GM21515 (cell line): ENCODE measurements at regions not wholly inside any gene's neighbourhood (a gene's known extent, or its start where the extent isn't known, plus 50 kb on each side); places are given as distances from the start of the nearest gene placed in this dataset.
"Not testable (repeated sequence)": the region's sequence is repeated elsewhere in the genome, so short reads cannot be mapped to it uniquely, and the experiment has no call there.

Experiments
- ATAC-seq: cut with Tn5 transposase; IDR thresholded peaks from one replicate; pipeline ENCODE4 v1.9.1; 2021; ENCODE audit not compliant: unreplicated experiment

DNA sequence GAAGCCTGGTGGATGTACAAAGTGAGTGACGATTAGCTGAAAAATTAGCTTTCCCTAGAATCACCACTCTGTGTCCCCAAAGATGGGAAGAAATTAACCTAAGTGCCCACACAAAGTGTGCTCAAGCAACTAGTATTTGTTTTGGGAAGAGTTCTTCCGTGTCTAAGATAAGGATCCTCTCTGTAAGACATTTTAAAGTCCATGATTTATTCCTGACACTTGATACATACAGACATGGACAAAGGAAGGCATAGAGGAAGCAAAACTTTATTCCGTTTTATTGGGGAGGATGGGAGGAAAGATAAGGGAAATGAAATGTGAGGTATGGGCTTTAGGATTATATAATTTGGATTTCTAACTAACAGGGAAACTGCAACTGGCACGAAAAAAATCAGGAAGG lies 1772.6 kb downstream of the EFNA5 start:
- ATAC-seq, result no peak

DNA sequence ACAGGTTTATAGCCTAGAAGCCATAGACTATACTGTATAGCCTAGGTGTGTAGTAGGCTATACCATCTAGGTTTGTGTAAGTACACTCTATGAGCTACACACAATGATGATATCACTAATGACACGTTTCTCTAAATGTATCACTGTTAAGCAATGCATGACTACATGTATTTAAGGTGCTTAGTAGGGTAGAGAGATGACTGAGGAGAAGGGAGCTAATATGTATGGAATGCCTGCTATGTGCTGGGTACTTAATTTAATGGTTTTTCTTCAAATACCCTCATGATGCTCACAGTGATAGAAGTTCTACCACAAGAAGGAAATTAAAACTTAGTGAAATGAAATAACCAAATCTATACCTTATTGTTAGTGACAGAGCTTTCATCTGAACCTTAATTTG lies 1785.5 kb downstream of the EFNA5 start:
- ATAC-seq, result no peak

DNA sequence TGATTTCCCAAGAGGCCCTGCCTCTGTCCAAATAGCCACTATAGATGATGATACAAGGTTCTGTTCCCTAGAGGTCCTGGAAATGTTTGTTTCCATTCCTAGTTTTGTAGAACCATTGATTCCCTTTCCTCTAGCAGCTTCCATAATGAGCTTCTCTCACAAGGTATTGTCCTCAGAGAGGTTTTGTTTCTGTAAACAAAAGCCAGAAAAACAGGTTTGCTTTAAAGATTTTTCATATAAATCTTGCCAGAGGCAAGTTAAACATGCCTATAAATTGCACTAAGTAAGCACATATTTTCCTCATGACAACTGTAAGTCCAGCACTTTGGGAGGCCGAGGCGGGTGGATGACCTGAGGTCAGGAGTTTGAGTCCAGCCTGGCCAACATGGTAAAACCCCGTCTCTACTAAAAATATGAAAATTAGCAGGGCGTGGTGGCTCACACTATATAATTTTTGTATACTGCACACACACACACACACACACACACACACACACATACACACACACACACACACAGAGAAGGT lies 1787.7 kb downstream of the EFNA5 start:
- ATAC-seq, result no peak

DNA sequence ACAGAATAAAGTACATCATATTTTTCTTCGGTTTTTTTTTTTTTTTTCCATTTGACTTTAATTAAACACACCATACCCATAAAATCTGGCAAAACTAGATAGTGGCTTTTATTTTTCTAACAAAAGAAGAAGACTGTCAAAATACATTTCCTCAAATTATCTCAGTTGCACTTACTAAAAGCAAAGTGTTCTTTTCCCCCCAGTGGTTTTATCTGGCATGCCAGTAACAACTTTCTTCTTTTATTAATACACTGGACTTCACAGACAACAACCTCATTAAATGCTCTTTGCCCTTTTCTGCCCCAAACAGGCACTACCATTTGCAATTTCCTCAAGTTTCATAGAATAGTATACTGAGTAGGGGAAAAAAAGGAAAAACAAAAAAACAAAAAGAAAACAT lies 1792.3 kb downstream of the EFNA5 start:
- no peak for ATAC-seq

DNA sequence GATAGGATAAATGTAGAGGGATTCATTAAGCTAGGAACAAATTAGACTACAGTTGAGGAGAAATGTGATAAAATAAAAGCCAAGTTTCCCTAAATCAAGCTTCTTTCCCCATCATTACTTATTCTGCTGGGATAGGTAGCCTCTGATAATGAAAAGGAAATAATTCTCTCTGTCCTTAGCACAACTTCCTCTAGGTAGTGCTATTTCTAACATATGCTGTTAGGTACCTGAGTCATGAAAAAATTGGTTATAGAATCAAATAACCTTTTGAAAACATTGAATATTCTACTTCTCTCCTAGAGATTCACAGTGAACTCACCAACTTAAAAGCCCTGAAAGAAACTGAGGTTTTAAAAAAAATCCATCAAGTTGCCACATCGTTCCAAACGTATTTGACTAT lies 1793.1 kb downstream of the EFNA5 start:
- no peak for ATAC-seq

DNA sequence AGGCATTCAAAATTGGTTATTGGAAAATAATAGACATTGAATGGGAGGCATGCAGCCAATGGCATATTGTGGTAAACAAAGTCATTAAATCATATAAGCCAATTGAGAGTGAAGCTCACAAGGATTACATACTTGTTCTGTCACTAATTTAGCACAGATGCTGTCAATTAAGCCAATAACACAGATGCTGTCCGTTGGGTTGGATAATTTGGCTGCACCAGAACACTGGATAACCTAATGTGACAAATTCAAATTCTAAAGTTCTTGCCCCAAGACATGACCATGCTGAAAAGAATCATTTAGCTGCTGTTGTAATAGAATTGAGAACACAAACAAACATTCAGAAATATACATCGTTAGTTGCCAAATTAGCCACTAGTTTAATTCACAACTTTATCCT lies 1796.4 kb downstream of the EFNA5 start:
- no peak for ATAC-seq

DNA sequence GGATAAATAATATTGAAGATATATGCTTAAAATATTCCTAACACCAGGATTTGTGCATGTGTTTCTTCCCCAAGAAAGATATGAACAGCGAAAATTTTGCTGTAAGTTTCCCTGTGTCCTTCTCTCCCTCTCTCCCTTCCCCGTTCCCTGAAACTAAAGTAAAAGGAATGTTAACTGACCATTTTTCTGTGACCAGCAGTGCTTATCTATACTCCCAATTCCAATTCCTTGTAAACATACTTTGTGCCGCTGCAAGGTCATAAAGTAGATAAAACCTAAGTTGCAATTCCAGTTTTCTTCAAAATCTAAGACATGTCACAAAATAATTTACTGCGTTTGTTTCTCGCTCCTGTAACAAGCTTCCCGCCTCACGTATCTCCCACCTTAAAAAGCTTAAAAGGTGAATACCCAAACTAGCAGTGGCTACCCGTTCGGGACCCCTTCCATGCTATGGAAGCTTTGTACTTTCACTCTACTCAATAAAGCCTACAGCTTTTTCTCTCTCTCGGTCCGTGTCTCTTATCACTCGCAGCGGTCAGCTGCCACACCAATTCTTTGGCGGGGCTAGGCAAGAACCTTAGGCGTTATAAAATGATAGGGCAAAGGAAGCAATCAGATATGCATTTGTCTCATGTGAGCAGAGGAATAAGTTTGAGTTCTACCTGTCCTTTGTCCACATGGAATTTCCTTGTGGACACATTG lies 1798.0 kb downstream of the EFNA5 start:
- no peak for ATAC-seq

DNA sequence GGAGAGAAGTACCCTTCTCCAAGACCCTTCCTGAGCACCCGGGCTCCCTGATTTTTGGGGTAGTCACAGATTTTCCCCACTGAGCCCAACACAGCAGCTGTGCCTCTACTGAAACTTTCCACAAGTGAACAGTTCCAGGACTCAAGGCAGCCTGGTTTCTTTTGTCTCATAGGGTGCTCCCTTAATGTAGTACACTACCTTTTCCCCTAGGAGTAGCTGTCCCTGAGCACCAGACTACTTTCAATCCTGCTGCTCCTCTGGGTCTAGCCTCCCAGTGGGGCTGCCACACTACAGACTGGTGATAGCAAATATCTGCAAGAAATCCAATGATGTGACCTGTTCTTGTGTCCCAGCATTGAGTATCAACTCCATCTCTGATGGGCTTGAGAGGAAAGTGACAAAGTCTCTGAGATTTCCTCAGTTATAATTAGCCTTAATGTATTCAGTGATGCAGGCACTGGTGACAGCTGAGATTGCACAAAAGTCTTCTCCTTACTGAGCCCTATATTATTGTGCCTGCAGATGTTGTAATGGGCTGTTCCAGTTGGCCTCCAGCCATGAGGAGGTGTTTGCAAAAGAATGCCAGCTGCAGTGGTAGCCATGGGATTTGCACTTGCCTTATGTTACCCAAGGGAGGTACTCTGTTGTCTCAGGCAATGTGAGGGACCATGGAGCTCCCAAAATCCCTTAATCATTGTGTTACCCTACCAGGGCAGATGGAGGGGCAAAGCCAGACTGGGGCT lies 1802.5 kb downstream of the EFNA5 start:
- no peak for ATAC-seq

DNA sequence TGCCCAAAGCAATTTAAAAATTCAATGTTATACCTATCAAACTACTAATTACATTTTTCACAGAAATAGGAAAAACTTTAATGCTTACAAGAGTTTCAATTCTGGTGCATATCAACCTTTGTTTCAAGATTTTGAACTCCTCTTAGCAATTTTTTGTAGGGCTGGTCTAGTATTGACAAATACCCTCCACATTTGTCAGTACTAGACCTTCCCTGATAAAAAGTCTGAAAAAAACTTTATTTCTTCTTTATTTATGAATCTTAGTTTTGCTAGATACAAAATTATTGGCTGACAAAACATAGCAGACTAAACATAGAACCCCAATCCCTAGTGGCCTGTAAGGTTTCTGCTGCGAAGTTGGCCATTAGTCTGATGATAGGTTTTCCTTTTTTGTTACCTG lies 1804.9 kb downstream of the EFNA5 start:
- no peak for ATAC-seq

DNA sequence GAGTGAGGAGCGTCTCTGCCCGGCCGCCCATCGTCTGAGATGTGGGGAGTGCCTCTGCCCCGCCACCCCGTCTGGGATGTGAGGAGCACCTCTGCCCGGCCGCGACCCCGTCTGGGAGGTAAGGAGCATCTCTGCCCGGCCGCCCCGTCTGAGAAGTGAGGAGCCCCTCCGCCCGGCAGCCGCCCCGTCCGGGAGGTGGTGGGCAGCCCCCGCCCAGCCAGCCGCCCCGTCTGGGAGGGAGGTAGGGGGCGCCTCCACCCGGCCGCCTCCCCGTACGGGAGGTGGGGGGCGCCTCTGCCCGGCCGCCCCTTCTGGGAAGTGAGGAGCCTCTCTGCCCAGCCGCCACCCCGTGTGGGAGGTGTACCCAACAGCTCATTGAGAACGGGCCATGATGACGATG lies 1811.4 kb downstream of the EFNA5 start:
- ATAC-seq, result not testable (repeated sequence)

DNA sequence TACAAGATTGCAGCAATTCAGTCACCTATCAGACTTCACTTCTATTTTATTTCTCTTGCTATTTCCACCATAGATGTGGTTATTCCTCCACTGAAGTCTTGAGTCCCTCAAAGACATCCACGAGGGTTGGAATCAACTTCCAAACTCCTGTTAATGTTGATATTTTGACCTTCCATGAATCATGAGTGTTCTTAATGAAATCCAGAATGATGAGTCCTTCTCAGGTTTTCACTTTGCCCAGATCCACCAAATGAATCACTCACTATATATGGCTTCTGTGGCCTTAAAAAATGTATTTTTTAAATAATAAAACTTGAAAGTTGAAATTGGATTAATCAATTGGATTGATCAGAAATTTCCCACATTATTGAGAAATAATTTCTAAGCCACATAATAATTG lies 1821.0 kb downstream of the EFNA5 start:
- no peak for ATAC-seq

DNA sequence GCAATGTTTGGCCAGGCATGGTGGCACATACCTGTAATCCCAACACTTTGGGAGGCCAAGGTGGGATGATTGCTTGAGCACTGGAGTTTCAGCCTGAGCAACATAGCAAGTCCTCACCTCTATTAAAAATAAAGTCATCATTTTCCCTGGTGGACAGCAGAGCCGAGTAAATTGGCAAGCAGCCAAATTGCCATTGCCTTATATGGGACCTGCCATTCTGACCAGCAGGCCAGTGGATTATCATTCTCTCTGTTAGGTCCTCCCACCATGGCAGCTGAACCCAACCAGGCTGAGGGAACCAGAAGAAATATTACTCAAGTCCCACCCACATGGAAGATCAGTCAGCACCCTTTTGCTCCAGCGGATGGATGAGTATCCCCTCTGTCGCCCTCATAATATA lies 1829.9 kb downstream of the EFNA5 start:
- ATAC-seq, result no peak

DNA sequence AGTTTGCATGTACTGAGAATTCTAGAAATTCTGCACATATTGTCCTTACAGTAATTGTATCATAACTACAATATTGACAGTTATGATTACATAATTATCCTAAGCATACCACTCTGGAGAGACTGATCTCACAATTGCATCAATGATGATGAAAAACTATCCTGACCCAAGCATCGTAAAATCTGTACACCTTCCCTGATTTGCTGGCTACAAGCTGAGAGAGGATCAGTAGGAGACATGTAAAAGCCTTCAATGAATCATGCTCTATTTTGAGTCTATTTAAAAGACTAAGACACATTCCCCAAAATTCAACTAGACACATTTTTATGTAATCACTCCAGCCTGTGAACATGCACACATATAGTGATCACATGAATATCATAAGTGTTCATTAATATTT lies 1833.8 kb downstream of the EFNA5 start:
- ATAC-seq, result no peak

DNA sequence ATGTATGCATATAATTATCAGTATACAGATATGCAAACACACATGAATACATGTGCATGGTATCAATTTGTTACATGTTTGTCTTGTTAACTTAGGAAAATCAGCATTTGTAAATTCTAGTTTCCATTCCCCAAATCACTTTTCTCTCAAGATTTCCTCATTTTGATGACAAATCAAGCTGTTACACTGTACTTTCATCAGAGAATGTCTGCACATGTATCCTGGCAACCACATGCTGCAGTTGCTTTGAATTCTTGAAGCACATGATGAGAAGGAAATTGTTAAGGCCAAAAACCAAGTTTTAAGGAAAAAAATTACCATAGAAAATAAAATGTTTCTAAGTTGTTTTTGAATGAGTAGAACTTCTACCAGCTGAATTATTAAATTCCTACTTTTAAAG lies 1834.5 kb downstream of the EFNA5 start:
- ATAC-seq, result no peak

DNA sequence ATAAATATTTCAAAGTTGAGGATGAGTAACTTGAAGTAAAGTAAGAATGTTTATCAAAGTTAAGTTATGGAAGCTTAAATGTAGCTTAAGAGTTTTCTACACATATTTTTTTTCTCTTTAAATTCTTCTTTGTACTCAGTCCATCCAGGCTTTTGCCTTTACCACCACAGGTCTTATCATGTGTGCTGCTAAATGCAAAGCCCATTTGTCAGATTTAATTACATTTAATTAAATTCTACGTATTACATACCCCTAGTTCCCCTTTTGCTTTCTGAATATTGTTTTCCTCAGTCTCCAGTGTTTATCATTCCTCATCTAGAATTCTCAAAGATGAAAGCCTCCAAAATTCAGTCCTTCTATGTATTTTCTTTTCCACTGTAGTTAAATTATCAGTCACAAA lies 1841.9 kb downstream of the EFNA5 start:
- no peak for ATAC-seq

DNA sequence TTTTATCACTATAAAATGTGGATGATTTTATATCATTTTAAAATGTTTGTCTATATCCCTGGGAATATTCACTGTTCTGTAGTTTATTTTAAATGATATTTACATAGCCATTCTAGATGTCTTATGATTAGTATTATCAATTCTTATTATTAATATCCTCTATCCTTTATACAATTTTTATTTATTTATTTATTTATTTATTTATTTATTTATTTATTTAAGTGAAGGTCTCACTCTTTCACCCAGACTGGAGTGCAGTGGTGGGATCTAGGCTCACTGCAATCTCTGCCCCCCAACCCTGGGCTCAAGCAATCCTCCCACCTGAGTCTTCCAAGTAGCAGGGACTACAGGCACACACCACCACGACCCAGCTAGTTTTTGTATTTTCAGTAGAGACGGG lies 1848.9 kb downstream of the EFNA5 start:
- ATAC-seq, result no peak

DNA sequence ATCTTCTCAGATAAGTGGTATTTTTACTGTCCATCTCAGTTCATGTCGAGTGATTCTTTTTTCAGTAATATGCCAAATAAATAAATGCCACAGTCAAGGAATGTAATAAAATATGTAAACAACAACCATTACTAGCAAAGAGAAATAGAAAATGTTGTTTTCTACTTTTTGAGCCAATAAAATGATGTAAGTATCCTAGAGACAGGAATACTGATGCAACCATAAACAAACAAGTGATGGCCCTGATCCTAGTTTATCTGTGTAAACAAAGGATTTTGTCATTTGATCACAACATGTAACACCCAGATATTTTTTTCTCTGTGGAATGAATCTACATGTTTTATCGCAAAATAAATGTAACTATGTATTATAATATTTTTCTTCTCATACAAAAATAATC lies 1852.8 kb downstream of the EFNA5 start:
- no peak for ATAC-seq

DNA sequence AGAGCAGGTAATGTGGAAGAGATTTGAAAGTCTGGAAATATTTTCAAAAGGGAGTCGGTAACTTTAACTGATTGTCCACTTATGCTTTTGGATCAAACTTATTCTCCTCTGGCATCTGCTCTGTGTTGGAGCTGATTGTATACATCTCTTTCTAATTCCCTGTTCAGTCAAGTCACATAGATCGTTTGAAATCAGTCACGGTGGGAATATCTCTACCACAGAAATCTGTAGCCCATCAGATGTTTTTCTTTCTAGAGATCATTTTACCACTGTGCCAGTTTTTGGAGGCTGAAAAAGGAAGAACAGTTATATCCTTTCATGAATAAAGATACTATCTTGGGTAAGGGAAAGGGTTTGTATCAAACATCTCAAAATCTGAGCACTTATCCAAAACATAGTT lies 1853.3 kb downstream of the EFNA5 start:
- ATAC-seq, result no peak

DNA sequence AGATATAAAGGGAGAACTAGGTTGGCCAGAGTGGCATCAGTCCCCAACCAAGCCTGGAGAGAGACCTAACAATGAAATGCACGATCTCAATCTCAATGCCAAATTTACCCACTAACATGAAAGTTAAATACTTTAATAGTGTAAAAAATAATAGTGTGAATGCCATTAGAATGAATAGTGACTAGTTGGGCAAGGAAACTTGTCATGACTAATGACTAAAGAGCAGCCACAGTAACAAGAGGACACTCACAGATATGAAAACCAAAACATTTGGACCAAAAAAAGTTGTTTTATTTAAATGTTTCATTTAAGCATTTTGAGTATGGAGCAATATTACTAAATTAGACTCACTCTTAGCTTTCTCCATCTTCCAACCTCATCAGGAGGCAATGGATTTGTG lies 1853.8 kb downstream of the EFNA5 start:
- ATAC-seq, result no peak

DNA sequence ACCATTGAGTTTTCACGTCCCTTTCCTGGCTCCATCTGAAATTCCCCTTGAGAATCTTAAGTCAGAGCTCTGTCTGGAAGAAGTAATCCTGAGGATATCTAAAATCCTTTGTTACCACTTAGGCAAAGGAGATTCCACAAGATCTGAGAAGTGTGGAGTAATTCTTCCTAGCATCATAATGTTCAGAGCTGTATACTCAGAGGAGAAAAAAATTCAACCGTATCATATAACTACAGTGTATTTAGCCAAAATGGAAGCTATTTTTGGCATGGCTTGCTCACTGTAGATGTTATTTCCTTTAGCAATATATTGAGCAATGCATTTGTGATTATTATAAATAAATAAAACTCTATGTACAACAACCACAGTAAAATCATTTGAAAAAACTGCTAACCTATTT lies 1858.4 kb downstream of the EFNA5 start:
- ATAC-seq, result no peak

DNA sequence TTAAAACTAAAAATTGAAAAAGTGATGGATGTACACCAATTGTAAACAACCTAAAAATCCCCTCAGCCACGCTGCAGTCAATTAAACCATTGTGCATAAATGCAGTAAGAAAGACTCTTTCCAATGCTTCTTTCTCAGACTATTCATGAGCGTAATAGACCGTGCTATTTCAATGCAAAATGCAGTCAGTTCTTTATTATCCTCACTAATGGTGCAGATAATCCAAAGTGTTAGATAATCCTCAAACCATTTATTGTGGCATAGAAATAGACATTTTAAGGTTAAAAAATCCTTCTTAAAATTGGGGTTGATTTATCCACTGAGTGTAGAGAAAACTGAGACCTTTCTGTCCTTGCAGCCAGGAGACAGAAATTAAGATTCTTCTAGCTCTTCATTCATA lies 1862.8 kb downstream of the EFNA5 start:
- no peak for ATAC-seq

DNA sequence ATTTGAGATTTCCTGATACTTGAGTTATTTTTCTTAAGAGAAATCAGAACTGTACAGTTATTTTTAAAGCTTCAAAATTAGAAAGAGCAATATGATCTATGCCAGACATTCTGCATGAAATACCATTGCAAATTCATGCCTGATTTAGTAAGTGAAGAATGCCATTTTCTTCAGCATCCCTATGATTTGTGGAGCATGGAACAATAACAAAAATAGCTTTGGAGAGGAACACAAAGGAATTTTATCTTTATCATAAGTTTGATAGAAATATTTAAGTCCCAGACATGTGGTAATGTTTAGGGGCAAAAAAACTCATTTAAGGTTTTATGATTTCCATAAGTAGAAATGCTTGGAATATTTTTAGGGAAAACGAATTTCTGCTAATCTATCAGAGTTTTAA lies 1863.4 kb downstream of the EFNA5 start:
- ATAC-seq, result no peak

DNA sequence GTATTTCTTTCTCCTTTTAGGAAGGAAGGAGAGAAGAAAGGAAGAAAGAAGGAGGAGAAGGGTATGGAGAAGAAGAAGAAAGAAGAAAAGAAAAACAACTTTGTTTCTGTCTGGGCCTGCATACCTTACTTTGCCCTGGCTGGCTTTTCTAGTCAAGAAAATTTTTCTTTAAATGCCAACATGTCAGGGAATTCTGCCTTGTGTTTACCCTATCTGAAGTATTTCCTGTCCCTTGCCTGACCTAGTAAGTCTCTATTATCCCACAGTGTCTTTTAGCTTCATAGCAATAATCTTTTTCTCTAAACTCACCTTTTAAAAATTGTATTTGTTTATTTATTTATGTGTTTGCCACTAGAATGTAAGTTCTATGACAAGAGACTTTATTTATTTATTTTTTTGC lies 1864.1 kb downstream of the EFNA5 start:
- no peak for ATAC-seq
